GM21619 (cell line): ENCODE measurements at regions not wholly inside any gene's neighbourhood (a gene's known extent, or its start where the extent isn't known, plus 50 kb on each side); places are given as distances from the start of the nearest gene placed in this dataset.

ENCODE experiments used
- ATAC-seq: cut with Tn5 transposase; IDR thresholded peaks from one replicate; pipeline ENCODE4 v1.9.1; 2021; ENCODE audit not compliant: unreplicated experiment

DNA sequence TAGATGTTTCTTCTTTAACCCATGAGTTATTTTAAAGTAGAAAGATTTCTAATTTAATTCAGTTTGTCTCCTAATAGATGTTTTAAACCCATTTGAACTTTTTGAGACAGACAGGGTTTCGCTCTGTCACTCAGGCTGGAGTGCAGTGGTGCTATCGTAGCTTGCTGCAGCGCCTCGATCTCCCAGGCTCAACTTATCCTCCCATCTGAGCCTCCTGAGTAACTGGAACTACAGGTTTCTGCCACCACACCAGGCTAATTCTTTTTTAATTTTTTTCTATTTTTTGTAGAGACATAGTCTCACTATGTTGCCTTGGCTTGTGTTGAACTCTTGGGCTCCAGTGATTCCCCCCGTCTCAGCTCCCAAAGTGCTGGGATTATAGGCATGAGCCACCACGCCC lies 53.0 kb upstream of the RAB18 start:
- ATAC-seq = no peak

DNA sequence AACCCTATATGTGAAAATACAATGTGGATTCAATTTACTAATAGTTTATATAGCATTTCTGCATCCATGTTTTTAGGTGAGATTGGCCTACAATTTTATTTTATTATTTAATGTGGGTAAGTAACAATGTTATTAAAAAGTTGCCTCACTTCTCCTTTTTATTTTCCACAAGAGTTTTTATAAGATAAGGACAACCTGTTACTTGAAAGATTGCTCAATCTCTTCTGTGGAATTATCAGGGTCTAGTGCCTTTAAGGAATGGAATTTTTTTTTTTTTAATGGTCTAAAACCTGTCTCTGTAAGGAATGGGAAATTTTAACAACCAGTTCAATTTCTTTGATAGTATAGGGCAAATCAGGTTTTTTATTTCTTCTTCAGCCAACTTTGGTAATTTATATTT lies 53.9 kb upstream of the RAB18 start:
- no peak for ATAC-seq

DNA sequence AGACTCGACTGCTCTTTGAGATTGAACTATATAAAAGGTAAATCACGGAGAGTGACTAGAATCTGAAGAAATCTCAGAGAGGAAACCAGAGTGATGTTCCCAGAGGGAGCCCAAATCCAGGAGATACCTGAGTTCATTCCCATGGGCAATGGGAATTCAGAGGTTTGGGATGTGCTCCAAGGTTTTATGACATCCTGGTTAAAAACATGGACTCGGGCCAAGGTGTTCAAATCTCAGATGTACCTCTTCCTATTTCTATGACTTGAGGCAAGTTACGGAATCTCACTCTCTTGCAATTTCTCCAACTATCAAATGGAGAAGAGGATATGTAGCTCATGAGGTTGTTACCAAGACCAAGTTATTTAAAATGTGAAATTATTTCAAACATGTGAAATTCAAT lies 54.5 kb upstream of the RAB18 start:
- no peak for ATAC-seq

DNA sequence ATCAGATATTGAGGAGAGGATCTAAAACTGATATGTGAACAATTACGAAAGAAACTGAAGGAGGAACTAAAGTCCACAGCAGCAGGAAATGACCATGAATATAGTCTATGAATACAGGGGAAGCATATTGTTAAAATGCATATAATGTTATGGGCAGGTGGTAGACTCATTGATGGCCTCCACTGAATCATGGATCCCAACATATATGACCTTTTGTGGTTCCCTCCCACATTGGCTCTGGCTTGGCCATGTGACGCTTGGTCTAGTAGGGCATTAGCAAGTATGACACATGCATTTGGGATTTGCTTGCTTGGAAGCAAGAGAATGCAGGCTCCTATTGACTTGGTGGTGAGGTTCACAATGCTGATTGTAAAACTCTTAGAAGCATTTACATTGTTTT lies 55.2 kb upstream of the RAB18 start:
- ATAC-seq = no peak

DNA sequence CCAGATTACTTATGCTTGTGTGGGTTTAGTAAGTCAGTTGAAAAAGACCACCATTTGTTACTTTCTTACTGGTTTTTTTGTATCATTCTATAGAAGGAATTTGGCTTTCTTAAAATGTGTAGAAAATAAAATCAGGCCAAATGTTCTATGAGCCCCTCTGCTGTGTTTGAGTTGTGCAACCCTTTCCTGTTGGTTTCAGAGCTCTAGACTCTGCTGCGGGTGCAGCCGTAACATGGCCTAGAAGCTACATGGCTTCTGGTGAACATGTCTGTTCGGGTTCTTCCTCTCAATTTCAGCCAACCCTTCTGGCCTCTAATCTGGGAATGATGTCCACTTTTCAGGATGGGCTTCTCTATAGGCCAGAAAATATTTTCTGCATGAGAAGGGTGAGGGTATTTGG lies 56.6 kb upstream of the RAB18 start:
- no peak for ATAC-seq

DNA sequence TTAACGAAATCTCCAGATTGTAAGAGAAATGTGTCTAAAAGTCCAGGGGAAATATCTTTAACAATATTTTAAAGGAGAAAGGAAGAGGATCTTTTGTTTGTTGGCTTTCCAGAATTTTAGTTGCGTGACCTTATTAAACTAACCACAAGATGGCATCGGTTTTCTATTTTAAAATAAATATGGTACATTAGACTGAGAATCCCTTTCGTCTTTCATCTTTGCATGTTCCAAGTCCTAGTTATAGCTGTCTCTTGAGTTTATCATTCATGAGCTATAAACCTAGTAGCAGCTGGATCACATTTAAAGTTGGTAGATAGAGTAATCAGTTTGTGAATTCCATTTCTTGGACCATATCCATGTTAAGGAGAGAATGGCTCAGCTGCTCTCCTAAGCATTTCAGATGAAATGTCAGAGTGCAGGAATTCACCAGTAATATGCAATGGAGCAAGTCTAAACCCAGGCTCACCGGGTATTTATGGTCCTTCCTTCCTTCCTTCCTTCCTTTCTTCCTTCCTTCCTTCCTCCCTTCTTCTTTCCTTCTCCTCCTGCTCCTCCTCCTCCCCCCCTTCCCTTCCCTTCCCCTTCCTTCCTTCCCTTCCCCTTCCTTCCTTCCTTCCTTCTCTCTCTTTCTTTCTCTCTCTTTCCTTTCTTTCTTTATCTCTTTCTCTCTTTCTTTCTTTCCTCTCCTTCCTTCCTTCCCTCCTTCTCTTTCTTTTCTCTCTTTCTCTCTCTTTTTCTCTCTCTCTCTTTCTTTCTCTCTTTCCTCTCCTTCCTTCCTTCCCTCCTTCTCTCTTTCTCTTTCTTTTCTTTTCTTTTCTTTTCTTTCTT lies 57.8 kb upstream of the RAB18 start:
- no peak for ATAC-seq

DNA sequence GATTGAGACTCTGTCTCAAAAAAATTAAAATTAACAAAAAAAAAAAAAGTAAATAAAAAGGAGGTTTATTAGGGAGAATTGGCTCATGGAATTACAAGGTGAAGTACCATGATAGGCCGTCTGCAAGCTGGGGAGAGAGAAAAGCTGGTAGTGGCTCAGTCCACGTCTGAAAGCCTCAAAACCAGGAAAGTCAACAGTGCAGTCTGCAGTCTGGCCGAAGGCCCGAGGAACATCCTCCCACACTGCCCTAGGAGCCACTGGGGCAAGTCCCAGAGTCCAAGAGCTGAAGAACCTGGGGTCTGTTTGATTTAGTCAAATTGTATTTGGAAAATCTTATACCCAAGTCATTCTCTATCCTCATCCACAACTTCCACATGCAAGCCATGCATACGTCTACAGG lies 59.0 kb upstream of the RAB18 start:
- ATAC-seq = no peak

DNA sequence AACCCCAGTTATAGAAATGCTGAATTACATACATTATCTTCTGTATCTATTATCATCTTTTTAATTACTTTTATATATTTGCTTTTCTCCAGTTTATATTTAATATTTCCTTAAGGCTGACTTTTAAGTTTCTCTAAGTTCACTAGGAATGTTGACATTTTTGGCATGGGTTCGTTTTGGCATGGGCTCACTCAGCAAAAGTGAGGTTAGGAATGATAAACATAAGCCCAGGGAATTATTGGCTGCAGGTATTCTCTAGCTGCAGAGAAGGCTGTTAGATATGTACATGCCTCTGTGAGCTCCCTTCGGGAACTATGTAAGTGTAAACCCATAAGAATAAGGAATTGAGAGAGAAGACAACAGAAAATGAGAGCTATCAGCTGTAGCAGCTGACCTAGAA lies 63.6 kb upstream of the RAB18 start:
- no peak for ATAC-seq

DNA sequence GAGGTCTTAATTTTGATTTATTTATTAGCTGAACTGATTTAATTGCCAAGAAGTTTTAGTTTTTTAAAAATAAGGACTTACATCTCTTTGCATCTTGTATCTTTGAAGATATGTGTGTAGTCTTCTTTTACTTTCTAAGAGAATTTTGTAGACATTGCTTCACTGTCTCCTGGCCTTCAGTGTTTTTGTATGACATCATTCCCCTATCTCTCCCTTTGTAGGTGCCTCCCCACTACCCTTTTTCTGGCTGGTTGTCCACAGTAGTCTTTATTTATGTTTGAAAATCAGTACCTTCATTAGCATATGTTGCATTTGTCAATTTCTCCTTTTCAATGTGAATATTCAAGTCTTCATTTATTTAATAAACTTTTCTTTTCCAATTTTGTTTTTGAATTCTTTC lies 64.1 kb upstream of the RAB18 start:
- no peak for ATAC-seq

DNA sequence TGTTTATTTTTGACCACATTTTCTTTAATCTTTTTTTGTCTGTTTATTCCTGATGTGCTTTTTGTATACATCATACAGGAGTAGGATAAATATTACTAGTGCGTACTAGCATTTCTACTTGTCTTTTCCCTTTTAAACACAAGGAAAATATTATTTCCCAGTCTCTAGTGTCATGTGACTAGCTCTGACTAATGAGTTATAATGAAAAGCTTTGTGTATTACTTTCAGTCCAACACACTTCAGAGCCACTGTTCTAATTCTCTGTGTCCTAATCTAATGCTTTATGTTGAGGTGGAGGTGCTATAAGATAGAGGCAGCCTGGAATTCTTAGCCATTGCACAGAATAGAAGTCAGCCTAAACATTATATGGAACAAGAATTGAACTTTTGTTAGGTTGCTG lies 65.0 kb upstream of the RAB18 start:
- no peak for ATAC-seq

DNA sequence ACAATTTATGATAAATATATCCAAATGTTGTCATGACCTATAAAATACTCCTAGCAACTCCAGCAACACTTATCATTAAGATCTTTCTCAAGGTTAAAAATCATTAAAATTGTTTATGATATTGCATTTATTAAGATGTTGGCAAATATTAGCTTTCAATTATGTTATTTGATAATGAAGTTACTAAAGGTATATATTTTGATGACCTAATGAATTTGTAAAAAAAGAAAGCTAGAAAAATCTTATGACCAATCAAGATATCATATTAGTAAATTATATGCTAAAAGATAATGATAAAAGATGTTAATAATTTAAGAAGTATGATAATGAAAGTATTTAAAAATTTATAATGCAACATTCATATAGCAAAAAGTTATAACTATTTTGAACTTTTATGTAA lies 66.3 kb upstream of the RAB18 start:
- no peak for ATAC-seq

DNA sequence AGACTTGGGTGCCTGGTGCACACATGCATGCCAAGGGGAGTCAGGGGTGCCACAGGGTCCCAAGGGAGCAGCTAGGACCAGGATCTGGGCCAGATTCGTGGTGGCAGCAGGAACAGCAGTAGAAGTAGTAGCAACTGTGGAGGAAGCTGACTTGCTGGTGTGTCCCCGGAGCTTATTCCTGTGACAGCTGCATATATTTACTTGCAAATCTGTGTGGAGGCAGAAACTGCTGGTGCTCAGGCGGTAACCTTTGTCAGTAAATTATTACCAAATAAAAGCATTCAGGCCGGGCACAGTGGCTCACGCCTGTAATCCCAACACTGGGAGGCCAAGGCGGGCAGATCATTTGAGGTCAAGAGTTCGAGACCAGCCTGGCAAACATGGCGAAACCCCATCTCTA lies 67.4 kb upstream of the RAB18 start:
- ATAC-seq = no peak

DNA sequence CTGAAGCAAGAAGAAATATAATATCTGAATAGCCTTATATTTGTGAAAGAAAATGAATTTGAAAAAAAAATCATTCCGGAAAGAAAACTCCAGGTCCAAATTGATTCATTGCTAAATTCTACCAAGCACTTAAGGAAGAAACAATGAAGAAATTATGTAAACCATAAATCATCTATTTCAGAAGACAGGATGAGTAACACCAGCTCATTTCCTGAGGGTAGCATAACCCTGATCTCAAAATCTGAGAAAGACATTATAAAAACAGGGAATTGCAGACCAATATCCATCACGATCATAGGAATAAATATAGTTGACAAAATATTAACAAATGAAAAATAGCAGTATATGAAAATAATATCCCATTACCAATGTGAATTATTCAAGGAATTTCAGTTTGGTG lies 70.1 kb upstream of the RAB18 start:
- no peak for ATAC-seq

DNA sequence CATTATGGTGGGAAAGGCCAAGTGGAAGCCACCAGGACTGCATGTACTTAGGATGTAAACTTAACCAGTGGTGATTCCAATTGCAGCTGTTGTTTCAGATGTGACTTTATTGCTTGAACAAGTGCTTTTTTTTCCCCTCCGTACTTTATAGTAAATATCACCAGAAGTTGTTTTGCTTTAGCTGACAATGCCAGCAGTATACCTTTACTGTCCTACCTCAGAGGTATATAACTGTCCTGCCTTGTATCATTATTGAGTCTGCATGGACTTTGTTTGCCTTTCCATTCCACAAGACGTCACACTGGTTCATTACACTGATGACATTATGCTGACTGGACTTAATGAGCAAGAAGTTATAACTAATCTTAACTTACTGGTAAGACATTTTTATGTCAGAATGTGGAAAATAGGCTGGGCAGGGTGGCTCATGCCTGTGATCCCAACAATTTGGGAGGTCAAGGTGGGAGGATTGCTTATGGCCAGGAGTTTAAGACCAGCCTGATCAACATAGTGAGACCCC lies 77.1 kb upstream of the RAB18 start:
- no peak for ATAC-seq

DNA sequence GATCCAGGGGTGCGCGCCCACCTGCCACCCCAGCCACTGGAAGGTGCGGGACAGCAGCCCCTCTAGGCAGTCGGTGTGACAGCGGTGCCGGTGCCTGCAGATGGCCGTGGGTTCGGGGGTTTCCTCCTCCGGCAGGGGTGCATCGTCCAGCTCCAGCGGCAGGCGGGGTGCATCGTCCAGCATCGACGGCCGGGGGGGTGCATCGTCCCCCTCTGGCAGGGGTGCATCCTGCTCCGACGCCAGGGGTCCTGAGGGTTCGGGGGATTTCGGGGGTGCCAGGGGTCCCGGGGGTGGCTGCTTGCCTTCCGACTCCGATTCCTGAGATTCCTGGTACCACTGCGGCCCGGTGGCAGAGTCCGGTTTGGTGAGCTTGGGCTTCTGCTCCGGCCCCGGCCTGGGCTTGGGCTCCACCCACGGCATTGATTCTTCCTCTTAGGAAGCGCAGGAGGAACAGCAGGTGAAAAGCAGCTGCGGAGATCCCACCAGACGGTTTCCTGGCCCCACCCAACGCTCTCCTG lies 90.2 kb upstream of the RAB18 start:
- ATAC-seq = no peak

DNA sequence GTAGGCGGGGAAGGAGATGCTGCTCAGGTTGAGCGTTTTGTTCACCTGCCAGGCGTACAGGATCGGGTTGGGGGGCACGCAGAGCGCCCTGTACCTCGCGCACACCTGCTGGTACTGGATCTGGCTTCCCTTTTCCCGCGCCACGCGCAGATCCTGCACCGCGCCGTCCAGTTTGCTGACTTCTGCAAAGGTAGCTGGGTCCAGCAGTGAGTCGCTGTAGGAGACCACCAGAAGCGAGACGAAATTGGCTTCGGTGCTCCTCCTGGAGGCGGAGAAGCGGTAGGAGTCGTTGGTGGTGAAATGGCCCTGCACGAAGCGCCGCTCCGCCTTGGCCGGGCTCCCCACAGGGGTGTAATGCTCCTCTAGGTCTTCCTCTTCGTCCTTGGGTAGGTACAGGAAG lies 90.7 kb upstream of the RAB18 start:
- no peak for ATAC-seq

DNA sequence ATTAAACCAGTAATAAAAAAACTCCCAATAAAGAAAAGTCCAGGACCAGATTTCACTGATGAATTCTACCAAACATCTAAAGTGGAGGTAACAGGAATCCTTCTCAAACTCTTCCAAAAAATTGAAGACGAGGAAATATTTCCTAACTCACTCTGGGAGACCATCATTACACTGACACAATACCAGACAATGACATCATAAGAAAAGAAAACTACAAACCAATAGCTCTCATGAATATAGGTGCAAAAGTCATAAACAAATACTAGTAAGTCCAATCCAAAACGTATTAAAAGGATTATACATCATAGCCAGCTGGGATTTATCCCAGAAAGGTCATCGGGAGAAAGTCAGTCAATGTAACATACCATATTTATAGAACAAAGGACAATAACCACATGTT lies 94.0 kb upstream of the RAB18 start:
- ATAC-seq = no peak

DNA sequence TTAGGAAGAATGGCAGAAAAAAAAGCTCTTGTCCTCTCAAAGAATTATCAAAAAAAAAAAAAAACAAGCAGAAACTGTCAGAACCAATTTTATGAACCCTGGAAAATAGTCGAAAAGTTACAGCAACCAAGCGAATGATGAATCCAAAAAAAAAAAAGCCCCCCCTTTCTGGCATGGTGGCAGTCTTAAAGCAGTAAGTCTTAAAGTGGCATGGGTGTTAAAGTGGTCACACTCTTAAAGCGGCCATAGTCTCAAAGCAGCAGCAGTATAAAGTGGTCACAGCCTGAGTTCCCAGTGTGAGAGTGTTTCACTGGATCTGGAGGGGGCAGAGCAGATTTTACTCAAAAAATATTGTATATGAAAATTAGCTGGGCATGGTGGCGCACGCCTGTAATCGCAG lies 96.8 kb upstream of the RAB18 start:
- no peak for ATAC-seq

DNA sequence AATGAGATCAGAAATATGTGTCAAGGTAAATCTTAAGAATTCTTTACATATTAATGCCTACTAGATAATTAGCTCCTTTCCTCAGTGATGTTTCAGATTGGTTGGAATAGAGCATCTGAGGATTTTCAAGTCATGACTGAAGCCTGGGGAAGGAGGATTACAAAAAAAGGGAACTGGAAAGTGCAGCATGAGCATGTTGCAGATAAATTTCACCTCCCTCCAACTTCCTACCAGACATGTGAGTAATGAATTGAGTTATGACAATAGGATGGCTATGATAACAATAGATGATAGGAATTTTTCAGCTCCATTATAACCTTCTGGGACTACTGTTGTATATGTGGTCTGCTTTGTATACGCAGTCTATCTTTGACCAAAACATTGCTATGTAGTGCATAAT lies 104.2 kb upstream of the RAB18 start:
- no peak for ATAC-seq

DNA sequence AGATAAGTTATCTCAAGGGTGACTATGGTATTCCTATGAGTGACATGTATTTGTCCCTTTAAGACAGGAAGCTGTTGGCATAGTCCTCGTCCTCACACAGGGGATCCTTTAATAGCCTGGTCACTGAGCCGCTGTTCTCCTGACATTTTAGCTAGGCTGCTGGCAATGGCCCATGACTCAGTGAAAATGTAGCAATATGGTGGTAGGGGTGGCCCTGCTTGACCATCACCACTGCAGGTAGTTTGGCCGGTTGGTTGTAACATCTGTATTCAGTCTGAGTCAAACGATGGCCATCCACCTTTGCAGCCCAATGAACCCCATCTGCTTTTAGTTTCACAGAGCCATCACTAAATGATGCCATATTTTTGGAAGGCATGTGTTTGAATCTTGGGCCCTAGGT lies 110.1 kb upstream of the RAB18 start:
- no peak for ATAC-seq

DNA sequence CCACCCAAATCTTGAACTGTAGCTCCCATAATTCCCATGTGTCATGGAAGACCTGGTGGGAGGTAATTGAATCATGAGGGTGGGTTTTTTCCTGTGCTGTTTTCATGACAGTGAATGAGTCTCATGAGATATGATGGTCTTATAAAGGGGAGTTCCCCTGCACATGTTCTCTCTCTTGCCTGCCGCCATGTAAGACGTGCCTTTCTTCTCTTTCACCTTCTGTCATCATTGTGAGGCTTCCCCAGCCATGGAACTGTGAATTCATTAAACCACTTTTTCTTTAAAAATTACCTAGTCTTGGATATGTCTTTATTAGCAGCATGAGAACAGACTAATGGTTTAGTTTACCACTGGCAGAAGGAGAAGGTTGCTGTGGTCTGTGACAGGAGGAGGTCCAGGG lies 111.5 kb upstream of the RAB18 start:
- ATAC-seq = no peak

DNA sequence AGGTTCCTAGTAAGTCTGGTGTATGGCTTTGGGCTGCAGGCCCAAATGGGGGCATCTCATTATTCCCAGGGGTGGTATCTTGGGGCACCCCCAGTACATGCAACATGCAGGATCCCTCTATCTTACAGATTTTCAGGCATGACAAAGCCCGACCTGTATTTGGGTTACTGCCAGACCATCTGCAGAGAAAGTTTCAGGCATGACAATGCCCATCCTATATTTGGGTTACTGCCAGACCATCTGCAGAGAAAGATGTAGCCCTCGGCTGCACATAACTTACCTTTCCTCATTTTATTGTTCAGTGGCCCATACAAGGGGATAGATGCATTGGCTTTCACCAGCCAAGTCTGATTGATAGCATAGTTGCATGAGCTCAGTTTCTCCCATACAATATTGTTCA lies 112.2 kb upstream of the RAB18 start:
- ATAC-seq = no peak

DNA sequence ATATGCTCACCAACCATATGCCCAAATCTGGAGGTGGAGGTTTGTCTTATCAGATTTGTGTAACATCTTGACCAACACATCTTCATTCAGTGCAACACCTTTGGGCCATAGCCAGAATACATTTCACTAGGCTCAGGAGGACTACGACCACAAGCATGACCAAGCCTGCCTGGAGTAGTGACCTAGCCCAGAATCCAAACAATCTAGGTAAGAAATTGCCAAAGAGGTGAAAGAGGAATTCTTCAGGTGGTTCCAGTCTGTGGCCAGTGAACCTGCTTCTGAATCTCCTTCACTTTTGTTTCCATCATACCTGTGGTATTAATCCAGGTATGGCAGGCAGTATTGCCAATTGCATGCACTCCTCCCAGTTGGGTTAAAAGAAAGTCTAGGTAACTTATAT lies 112.8 kb upstream of the RAB18 start:
- ATAC-seq = no peak
